ENCODE measurements at regions not wholly inside any gene's neighbourhood (a gene's known extent, or its start where the extent isn't known, plus 50 kb on each side); places are given as distances from the start of the nearest gene placed in this dataset.
"Not testable (repeated sequence)": the region's sequence is repeated elsewhere in the genome, so short reads cannot be mapped to it uniquely, and the experiment has no call there.

- Histone ChIP-seq H3K4me3 (ENCODE audit: low read length) (no peak overlapping the region), H3F3A (ENCODE audit: control insufficient read depth, insufficient read depth) (no peaks in the 10 kb centered on the region), H3K9me2 (replicated peaks; ENCODE audit: control insufficient read depth, low read length) (no peaks in the 10 kb centered on the region; the same call in 1 of the 2 replicates), H3K27ac (ENCODE audit: low read depth, low read length) (no peak overlapping the region), H3K4me1 (ENCODE audit: control insufficient read depth, low read length) (no peaks in the 10 kb centered on the region), H3K4me2 (ENCODE audit: low read length) (no peak overlapping the region), H3K79me2 (ENCODE audit: control insufficient read depth, low read length) (no peaks in the 10 kb centered on the region), H4K20me1 (ENCODE audit: control insufficient read depth, insufficient read depth, low read depth, low read length) (no peaks in the 10 kb centered on the region), H3K9me3 (ENCODE audit: control insufficient read depth, insufficient read depth, low read length) (no peaks in the 10 kb centered on the region), H3K36me3 (ENCODE audit: control insufficient read depth, low read length) (no peaks in the 10 kb centered on the region), H3K27me3 (ENCODE audit: control insufficient read depth, low read length) (no peaks in the 10 kb centered on the region)
- TF ChIP-seq CTCF (IDR thresholded peaks at IDR 0.05; ENCODE audit: low read depth, low read length, poor library complexity, severe bottlenecking), result no peak
- TF ChIP-seq EZH2phosphoT487 (IDR thresholded peaks at IDR 0.05; ENCODE audit: borderline replicate concordance, low read length), result no peak
Measured at GRCh38 chr3:191020730-191021396, 158.4 kb upstream of the GMNC start.

DNA sequence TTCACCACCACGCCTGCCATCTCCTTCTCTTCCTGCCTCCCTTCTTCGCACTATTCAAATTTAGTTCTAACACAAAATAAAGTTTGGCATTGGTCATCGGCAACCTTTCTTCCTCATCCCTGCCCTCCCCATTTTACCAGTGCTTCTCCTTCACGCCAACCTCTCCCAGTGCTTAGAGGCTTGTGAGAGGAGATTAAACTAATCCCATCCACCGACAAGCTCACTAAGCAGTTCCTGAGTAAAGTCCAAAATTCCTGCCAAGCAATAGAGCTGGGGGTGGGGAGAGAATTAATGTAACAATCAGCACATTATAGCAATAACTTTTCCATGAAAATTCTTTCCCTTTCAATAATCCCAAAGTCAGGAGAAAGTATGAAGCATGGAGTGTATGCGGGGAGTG, 157.4 kb upstream of the GMNC start:
- H3F3A ChIP-seq (ENCODE audit: control insufficient read depth, insufficient read depth), result no peaks in the 10 kb centered on the region
- H3K36me3 ChIP-seq (ENCODE audit: control insufficient read depth, low read length), result no peaks in the 10 kb centered on the region
- H3K4me1 ChIP-seq (ENCODE audit: control insufficient read depth, low read length), result no peaks in the 10 kb centered on the region
- H3K79me2 ChIP-seq (ENCODE audit: control insufficient read depth, low read length), result no peaks in the 10 kb centered on the region
- H3K4me3 ChIP-seq (ENCODE audit: low read length), result no peak overlapping the region
- TF ChIP-seq CTCF (IDR thresholded peaks at IDR 0.05; ENCODE audit: low read depth, low read length, poor library complexity, severe bottlenecking) (no peak), EZH2phosphoT487 (IDR thresholded peaks at IDR 0.05; ENCODE audit: borderline replicate concordance, low read length) (no peak)
- no peaks in the 10 kb centered on the region for H3K9me3 ChIP-seq (ENCODE audit: control insufficient read depth, insufficient read depth, low read length)
- no peaks in the 10 kb centered on the region for H4K20me1 ChIP-seq (ENCODE audit: control insufficient read depth, insufficient read depth, low read depth, low read length)
- no peak overlapping the region for H3K4me2 ChIP-seq (ENCODE audit: low read length)
- H3K27ac ChIP-seq (ENCODE audit: low read depth, low read length), result no peak overlapping the region
- H3K27me3 ChIP-seq (ENCODE audit: control insufficient read depth, low read length), result no peaks in the 10 kb centered on the region
- H3K9me2 ChIP-seq (replicated peaks; ENCODE audit: control insufficient read depth, low read length), result no peaks in the 10 kb centered on the region; the same call in 1 of the 2 replicates

- not testable (repeated sequence) for H3F3A ChIP-seq (ENCODE audit: control insufficient read depth, insufficient read depth); H3K27ac ChIP-seq (ENCODE audit: low read depth, low read length); H3K27me3 ChIP-seq (ENCODE audit: control insufficient read depth, low read length); H3K4me1 ChIP-seq (ENCODE audit: control insufficient read depth, low read length); H3K79me2 ChIP-seq (ENCODE audit: control insufficient read depth, low read length); H3K36me3 ChIP-seq (ENCODE audit: control insufficient read depth, low read length); H3K4me3 ChIP-seq (ENCODE audit: low read length); H3K9me2 ChIP-seq (replicated peaks; ENCODE audit: control insufficient read depth, low read length); H3K9me3 ChIP-seq (ENCODE audit: control insufficient read depth, insufficient read depth, low read length); H4K20me1 ChIP-seq (ENCODE audit: control insufficient read depth, insufficient read depth, low read depth, low read length); H3K4me2 ChIP-seq (ENCODE audit: low read length)
Measured at GRCh38 chr3:191015960-191016359, 153.5 kb upstream of the GMNC start.

DNA sequence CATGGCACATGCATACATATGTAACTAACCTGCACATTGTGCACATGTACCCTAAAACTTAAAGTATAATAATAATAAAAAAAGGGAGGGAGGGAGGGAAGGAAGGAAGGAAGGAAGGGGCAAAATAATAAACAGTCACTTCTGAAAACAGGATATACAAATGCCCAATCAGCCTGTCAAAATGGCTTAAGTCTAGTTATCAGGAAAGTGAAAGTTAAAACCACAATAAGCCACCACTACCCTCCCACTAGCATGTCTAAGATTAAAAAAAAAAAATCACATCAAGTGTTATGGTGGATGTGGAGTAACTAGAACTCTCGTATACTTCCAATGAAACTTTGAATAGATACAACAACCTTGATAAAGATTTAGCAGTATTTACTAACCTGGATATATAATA, 145.6 kb upstream of the GMNC start:
- no peak overlapping the region for H3K4me3 ChIP-seq (ENCODE audit: low read length)
- no peaks in the 10 kb centered on the region for H3F3A ChIP-seq (ENCODE audit: control insufficient read depth, insufficient read depth)

More for the DNA sequence above, 145.6 kb upstream of the GMNC start:
- TF ChIP-seq EZH2phosphoT487 (IDR thresholded peaks at IDR 0.05; ENCODE audit: borderline replicate concordance, low read length) (no peak), CTCF (IDR thresholded peaks at IDR 0.05; ENCODE audit: low read depth, low read length, poor library complexity, severe bottlenecking) (no peak)
- Histone ChIP-seq H3K4me2 (ENCODE audit: low read length) (no peak overlapping the region), H3K79me2 (ENCODE audit: control insufficient read depth, low read length) (no peaks in the 10 kb centered on the region), H3K9me3 (ENCODE audit: control insufficient read depth, insufficient read depth, low read length) (no peaks in the 10 kb centered on the region), H3K36me3 (ENCODE audit: control insufficient read depth, low read length) (no peaks in the 10 kb centered on the region), H4K20me1 (ENCODE audit: control insufficient read depth, insufficient read depth, low read depth, low read length) (no peaks in the 10 kb centered on the region), H3K9me2 (replicated peaks; ENCODE audit: control insufficient read depth, low read length) (no peaks in the 10 kb centered on the region), H3K27me3 (ENCODE audit: control insufficient read depth, low read length) (peaks cover 3% of the 10 kb centered on the region; the same call in 1 of the 2 replicates), H3K27ac (ENCODE audit: low read depth, low read length) (no peak overlapping the region), H3K4me1 (ENCODE audit: control insufficient read depth, low read length) (no peaks in the 10 kb centered on the region)

All from DOHH2 (cell line).